ENCODE measurements at regions not wholly inside any gene's neighbourhood (a gene's known extent, or its start where the extent isn't known, plus 50 kb on each side); places are given as distances from the start of the nearest gene placed in this dataset.

DNA sequence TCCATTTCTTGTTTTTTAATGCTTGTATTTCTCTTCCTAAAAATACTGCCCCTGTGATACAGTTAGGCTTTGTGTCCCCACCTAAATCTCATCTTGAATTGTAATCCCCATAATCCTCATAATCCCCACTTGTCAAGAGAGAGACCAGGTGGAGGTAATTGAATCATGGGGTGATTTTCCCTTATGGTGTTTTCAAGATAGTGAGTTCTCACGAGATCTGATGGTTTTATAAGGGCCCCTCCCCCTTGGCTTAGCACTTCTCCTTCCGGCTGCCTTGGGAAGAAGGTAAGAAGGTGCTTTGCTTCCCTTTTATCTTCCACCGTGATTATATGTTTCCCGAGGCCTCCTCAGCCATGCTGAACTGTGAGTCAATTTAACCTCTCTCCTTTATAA is 227.4 kb downstream of the MAN2A1 start:
- no peak for TF ChIP-seq POLR2A (IDR thresholded peaks at IDR 0.05)
- TF ChIP-seq, protein P1, sequence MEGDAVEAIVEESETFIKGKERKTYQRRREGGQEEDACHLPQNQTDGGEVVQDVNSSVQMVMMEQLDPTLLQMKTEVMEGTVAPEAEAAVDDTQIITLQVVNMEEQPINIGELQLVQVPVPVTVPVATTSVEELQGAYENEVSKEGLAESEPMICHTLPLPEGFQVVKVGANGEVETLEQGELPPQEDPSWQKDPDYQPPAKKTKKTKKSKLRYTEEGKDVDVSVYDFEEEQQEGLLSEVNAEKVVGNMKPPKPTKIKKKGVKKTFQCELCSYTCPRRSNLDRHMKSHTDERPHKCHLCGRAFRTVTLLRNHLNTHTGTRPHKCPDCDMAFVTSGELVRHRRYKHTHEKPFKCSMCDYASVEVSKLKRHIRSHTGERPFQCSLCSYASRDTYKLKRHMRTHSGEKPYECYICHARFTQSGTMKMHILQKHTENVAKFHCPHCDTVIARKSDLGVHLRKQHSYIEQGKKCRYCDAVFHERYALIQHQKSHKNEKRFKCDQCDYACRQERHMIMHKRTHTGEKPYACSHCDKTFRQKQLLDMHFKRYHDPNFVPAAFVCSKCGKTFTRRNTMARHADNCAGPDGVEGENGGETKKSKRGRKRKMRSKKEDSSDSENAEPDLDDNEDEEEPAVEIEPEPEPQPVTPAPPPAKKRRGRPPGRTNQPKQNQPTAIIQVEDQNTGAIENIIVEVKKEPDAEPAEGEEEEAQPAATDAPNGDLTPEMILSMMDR (IDR thresholded peaks at IDR 0.05): no peak
- no peak for DNase-seq
- no peaks in the 10 kb centered on the region for H3K9me3 ChIP-seq
- no peaks in the 10 kb centered on the region for H3K4me1 ChIP-seq
- H3K27me3 ChIP-seq: no peaks in the 10 kb centered on the region
- H3K27ac ChIP-seq: no peak overlapping the region
- intact Hi-C loops (cut with DNase I; ENCODE audit: low total_unique reads): no loop called here
- no peak overlapping the region for H3K4me3 ChIP-seq
- H3K36me3 ChIP-seq: no peaks in the 10 kb centered on the region

DNA sequence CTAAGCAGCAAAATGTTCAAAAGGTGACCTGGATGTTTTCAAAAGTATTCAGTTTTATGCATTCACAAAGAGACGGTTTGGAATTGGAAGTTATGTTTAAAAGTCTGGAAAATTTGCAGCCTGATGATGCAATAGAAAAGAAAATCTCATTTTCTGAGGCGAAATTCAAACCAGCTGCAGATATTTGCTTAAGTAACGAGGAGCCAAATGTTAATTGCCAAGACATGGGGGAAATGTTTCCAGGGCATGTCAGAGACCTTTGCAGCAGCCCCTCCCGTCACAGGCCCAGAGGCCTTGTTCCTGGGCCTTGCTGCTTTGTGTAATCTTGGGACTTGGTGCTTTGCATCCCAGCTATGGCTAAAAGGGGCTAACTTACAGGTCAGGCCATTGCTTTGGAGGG is 228.2 kb downstream of the MAN2A1 start:
- Histone ChIP-seq H3K4me1 (no peaks in the 10 kb centered on the region), H3K4me3 (no peak overlapping the region), H3K27ac (no peak overlapping the region), H3K9me3 (no peaks in the 10 kb centered on the region), H3K27me3 (no peaks in the 10 kb centered on the region), H3K36me3 (no peaks in the 10 kb centered on the region)
- no peak for TF ChIP-seq POLR2A (IDR thresholded peaks at IDR 0.05)
- TF ChIP-seq, protein P1 (IDR thresholded peaks at IDR 0.05): no peak
- intact Hi-C loops (cut with DNase I; ENCODE audit: low total_unique reads): no loop called here
- no peak for DNase-seq

DNA sequence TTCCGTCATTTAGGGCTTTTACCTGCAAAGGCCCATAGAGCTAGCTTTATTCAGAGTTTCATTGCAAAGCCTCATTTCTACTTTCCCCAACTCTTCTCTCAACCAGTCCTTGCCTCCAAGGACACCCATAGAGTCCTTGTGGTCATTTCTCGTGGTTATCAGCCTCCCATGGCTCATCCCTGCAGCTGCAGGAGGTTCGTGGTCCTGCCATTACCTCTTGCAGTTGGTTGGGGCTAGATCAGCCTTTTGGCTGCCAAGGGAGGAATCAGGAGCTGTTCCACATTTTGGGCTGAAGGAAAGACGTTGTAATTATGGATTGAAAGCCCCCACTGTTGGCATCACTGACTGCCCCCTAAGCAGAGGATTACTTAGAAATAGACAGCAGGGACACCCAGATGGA is 231.0 kb downstream of the MAN2A1 start:
- Histone ChIP-seq H3K4me1 (no peaks in the 10 kb centered on the region), H3K27ac (no peak overlapping the region), H3K9me3 (no peaks in the 10 kb centered on the region), H3K36me3 (no peaks in the 10 kb centered on the region), H3K4me3 (no peak overlapping the region), H3K27me3 (no peaks in the 10 kb centered on the region)
- intact Hi-C loops (cut with DNase I; ENCODE audit: low total_unique reads): no loop called here
- no peak for DNase-seq
- TF ChIP-seq POLR2A (IDR thresholded peaks at IDR 0.05): no peak
- TF ChIP-seq, protein P1 (IDR thresholded peaks at IDR 0.05): no peak

DNA sequence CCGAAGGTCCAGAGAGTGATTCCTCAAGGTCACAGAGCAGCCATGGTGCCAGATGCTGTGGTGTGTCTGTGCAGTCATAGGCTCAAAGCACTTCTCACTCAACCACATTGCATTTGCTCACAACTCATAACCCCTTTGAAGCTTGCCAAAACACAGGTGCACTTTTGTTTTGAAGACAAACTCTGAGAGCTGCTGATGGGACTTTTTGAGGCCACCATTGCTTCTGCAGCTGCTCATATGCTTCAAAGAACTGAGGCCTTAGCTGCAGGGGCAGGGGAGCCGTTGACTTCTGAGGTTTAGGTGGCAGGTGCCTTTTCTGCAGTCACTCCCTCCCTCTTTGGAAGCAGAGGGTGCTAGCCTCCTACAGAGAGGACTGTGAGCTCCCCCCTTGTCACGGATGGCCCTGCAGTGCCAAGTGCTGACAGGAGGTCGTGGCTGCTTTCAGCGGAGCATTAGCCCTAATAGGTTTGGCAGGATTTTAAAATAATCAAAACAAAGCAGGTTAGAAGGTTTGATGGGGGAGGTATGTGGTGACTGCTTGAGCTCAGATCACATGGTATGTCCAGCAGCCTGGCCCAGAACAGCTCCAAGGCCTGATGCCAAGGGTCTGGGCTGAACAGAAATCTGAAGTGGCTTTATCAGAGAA is 232.1 kb downstream of the MAN2A1 start:
- no peak overlapping the region for H3K27ac ChIP-seq
- TF ChIP-seq POLR2A (IDR thresholded peaks at IDR 0.05): no peak
- TF ChIP-seq, protein P1 (IDR thresholded peaks at IDR 0.05): no peak

DNA sequence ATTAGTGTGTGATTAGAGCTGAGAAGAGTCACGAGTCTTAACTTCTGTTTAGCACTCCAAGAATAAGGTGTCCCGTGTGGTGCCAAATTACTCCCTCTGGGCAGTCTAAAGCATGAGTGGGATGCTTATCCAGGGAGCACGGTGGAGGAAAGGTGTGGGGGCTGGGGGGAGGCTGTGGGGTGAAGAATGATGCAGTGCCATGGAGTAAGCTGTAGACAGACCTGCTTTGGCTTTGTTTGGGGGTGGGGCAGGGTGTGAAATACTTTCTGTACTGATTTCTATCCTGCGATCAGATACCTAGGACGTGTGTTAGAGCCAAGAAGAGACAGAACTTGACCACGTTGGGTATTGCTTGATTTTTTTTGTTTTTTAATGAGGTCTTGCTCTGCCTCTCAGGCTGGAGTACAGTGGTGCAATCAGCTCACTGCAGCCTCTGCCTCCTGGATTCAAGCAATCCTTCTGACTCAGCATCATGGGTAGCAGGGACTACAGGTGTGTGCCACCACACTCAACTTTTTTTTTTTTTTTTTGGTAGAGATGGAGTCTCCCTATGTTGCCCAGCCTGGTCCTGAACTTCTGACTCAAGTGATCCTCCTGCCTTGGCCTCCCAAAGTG is 232.8 kb downstream of the MAN2A1 start:
- Histone ChIP-seq H3K27me3 (no peaks in the 10 kb centered on the region), H3K27ac (no peak overlapping the region), H3K4me1 (no peaks in the 10 kb centered on the region), H3K36me3 (no peaks in the 10 kb centered on the region), H3K9me3 (no peaks in the 10 kb centered on the region), H3K4me3 (no peak overlapping the region)
- no peak for DNase-seq
- intact Hi-C loops (cut with DNase I; ENCODE audit: low total_unique reads): no loop called here
- TF ChIP-seq, protein P1 (IDR thresholded peaks at IDR 0.05): no peak
- TF ChIP-seq POLR2A (IDR thresholded peaks at IDR 0.05): no peak

More for the DNA sequence above, 232.1 kb downstream of the MAN2A1 start:
- no peak for DNase-seq
- intact Hi-C loops (cut with DNase I; ENCODE audit: low total_unique reads): no loop called here
- Histone ChIP-seq H3K27me3 (no peaks in the 10 kb centered on the region), H3K4me1 (no peaks in the 10 kb centered on the region), H3K4me3 (no peak overlapping the region), H3K36me3 (no peaks in the 10 kb centered on the region), H3K9me3 (no peaks in the 10 kb centered on the region)

Data from uterus (tissue), 3 donors.